ENCODE measurements at regions not wholly inside any gene's neighbourhood (a gene's known extent, or its start where the extent isn't known, plus 50 kb on each side); places are given as distances from the start of the nearest gene placed in this dataset.

DNA sequence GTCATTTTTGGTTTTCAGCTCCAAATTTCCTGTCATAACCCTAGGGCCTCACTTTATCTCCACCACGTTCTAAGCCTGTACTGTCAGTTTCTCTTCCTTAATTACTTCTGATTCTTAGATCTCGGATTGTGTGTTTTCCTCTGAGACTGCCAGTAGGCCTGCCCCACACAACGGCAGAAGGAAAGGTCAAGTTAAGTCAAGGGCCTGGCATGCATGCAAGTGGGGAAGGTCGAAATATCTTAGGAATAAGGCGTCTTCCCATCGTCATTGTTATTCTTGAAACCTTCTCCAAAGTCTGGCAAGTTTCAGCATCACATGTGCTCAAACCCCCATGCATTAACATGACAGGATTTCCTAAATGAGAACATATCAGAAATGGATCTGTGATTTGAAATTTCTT is 203.5 kb upstream of the TSHZ2 start:
- DNase-seq = no peak

DNA sequence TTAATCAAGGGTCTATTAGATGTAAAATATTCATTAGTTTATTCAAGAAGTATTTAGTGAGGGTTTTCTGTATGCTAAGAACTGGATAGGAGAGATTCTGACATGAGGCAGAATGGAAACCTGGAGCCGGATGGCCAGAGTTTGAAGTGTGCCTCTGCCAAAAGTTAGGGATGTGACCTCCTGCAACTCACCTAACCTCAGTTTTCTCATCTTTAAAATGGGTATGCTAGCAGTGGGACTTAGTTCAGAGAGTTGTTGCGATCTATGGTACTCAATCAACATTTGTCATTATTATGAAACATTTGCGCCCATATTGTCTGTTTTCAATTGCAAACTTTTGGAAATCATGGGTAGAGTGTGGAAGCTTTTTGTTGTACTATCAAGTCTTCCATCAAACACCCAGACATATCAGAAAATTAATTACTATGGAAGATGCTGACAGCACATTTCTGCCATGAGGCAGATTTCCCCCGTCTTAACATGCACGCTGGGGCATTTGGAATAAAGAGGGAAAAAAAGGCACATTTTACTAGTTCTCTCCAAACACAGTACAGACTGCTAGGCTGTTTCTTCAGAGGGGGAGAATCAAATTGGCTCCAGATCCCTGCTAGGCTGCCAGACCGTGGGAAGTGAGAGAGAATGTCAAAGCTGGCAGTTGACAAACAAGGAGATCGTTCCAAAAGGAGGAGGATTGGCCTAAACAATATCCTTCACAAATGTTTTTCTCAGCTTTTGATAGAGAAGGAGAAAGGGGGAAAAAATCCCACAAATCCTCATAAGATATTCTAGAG is 205.3 kb upstream of the TSHZ2 start:
- no peak for DNase-seq

DNA sequence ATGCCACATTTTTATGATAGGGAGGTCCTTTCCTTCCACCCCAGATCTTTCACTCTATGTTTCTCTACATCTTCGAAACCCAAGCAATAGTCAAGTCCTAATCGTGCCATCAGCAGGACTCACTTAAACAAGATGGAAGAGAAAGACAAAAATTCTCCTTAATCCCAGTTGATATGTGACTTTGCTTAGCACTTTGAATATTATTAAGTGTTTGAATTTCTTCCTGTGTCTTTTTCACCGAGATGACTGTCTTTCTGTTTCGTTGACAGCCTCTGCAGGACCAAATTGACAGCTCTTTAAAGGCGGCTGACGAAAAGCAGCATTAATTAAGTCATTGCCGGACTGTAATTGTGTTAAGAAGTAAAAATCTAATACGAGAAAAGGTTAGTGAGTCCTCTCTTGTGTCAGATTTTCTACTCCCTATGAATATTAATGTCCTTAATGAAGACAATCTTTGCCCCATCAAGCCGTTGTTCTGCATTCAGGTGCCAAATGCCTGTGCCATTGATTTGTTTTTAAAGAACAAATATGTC is 208.8 kb upstream of the TSHZ2 start:
- DNase-seq = no peak

DNA sequence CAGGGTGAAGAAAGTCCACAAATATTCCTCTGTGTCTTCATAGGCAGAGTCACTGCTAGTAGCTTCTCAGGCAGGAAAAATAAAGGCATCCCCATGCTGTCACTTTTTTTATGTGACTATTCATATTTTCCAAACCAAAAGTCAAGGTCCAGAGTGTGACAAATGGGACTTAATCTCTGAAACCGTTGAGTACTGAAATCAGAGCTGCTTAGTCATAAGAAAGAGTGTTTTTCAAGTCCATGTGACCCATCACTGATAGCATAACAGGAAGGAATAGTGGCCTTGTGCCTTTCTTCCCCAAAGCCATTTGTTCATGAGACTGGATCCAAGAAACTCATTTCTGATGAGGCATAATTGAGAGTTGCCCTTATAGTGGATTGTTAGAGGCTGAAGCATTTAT is 210.3 kb upstream of the TSHZ2 start:
- DNase-seq = no peak

DNA sequence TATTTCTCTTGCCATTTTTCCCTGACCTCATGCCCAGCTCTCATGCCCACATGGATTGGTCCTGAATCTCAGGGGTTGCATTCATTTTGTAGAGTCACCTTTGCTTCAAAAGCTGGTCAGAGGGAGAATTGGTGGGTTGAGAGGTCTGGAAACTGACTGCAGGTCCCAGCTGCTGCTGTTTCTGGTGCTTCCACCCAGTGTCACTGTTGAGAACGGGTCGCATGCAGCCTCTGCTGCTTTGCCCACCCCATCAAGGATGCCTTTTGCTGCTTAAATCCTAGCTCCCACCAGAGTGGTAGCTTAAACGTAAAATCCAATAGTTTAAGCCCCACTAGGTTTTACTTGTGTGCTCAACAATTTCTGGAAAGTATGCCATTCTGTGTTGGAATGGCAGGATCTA is 211.4 kb upstream of the TSHZ2 start:
- DNase-seq = no peak

- no peak for DNase-seq
Measured at GRCh38 chr20:52757411-52757810, 214.7 kb upstream of the TSHZ2 start.

DNA sequence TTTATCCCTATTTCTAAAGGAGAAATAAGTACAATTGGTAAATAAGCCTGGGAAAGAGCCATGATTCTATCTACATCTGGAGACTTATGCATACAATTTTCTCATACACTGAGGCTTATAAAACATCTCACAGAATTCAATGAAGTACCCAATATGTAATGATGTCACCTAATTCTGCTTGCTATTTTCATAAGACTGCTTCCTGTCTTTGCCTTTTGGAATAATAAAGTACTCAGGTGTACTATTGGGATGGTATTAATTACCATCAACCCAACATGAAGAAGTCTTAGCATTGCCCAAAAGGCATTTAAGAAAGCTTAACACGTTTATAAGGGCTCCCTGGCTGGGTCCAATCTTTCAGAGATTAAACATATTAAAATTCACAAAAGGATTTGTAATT is 216.4 kb upstream of the TSHZ2 start:
- DNase-seq = no peak

DNA sequence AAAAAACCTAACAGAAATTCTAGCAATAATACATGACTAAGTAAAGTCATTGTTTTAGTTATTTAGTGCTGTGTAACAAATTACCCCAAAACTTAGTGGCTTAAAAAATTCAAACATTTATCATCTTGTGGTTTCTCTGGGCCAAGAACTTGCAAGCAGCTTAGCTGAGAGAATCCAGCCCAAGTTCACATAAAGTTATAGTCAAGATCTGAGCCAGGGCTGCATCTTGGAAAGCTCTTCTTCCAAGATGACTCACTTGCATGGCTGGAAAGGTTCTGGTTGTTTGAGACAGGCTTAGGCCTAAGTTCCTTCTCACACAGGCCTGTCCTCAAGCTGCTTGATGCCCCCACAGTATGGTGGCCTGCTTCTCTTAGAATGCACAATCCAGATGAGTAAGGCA is 217.8 kb upstream of the TSHZ2 start:
- DNase-seq = no peak

DNA sequence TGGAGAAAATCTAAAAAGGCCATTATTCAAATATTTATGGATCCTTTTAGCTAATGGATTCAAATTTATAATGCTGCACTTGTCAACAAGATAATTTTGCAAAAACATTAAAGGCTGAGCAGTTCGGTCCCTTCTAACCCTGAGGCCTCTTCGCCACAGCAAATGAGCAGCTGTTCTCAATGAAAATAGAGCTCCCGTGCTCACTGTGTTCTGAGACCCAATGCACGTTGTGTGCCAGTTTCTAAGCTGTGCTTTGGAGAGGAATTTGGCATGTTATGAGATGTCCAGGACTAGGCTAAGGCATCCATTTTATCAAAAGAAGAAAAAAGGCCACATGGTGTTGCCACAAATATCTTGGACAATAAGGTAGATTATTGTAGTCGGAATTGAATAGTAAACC is 220.1 kb upstream of the TSHZ2 start:
- no peak for DNase-seq

- DNase-seq = no peak
Measured at GRCh38 chr20:52751571-52751970, 220.6 kb upstream of the TSHZ2 start.

GRCh38 chr20:52749938-52750337 is 222.2 kb upstream of the TSHZ2 start:
- no peak for DNase-seq

DNA sequence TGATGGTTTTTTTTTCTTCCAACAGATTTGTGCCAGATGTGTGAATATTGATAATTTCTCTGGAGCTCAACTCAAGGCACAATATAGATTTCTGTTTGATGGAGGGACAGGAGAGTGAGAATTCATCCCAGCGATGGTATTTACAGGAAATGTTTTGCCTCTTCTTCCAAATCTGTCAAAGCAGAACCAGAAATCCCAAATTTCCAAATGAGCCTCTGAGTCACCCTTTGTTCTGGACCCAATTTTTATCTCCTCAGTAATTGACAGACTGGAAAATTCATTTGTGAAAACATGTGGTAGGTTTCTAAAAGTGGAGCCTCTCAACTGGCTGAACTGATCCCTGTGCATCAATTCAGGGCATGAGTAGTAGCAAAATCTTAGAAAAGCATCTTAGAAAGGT is 223.2 kb upstream of the TSHZ2 start:
- no peak for DNase-seq

GRCh38 chr20:52748285-52748932 is 223.7 kb upstream of the TSHZ2 start:
- no peak for DNase-seq

- no peak for DNase-seq
Measured at GRCh38 chr20:52747845-52748284, 224.3 kb upstream of the TSHZ2 start.

- no peak for DNase-seq
Measured at GRCh38 chr20:52746770-52747169, 225.4 kb upstream of the TSHZ2 start.

GRCh38 chr20:52746190-52746589 is 226.0 kb upstream of the TSHZ2 start:
- DNase-seq = no peak

GRCh38 chr20:52744441-52744840 is 227.7 kb upstream of the TSHZ2 start:
- no peak for DNase-seq

DNA sequence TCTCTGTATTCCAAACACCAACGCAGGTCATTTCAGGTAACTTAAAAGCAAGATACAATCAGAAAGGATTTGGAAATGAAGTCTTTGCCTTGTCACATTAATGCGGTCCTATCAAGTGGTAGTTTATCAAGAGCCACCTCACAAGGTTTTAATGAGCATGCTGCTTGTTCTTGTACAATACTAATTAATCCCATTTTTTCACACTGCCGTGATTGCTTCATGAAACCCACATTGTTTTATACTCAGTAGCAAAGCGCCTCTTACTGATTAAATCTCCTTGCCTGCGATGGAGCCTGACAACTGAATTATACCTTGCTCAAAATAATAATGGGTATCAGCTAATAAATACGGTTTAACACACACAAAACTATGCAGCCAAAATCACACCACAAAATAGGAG is 234.1 kb upstream of the TSHZ2 start:
- DNase-seq = no peak

DNA sequence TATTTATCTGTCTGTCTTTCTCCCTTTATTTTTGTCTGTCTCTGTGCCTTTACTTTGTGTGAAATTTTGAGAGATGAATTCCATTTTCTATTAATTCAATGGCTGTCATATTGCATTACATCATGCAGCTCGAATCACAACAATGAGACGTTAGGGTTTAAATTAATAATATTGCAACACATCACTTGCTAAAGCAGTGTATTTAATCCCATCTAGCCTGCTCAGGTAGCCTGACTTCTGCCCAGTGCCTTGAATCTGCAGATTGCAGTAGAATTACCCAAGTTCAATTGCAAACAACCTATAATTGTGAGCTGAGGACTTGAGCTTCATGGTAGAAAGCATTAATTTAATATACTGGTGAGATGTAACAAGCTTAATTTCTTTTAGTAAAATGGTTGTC is 235.7 kb upstream of the TSHZ2 start:
- DNase-seq = no peak

DNA sequence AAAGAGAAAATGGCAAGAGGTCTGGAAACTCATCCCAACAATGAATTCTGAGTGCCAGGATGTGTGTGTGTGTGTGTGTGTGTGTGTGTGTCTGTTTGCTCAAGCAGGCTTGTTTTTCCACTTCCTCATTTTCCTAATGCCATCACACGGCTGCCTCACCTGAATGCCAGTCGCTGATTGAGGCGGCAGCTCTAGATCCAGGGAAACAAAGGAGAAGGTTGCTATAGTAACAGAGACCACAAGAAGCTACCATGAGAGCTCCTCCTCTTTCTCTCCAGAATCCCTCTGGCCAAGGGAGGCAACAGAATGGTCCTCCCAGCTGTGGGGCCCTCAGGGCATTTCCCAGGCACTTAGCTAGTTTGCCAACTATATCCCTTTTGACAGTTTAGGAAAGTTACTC is 241.1 kb upstream of the TSHZ2 start:
- no peak for DNase-seq

GRCh38 chr20:52727740-52728456 is 244.3 kb upstream of the TSHZ2 start:
- DNase-seq = no peak

DNA sequence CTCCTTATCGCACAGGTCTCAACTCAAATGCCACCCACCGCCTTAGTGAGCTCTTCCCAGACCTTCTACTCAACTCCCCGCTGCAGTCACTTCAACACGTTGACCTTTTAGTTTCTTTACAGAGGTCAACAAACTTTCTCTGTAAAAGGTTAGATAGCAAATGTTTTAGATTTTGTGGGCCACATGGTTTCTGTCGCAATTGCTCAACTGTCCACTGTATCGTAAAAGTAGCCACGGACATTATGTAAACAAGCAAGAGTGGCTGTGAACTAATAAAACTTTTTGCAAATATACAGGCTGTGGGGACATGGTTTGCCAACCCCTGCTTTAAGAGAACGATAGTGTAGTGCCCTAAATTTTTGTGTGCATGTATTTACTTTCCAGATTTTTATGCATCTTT is 247.6 kb upstream of the TSHZ2 start:
- DNase-seq = no peak

DNA sequence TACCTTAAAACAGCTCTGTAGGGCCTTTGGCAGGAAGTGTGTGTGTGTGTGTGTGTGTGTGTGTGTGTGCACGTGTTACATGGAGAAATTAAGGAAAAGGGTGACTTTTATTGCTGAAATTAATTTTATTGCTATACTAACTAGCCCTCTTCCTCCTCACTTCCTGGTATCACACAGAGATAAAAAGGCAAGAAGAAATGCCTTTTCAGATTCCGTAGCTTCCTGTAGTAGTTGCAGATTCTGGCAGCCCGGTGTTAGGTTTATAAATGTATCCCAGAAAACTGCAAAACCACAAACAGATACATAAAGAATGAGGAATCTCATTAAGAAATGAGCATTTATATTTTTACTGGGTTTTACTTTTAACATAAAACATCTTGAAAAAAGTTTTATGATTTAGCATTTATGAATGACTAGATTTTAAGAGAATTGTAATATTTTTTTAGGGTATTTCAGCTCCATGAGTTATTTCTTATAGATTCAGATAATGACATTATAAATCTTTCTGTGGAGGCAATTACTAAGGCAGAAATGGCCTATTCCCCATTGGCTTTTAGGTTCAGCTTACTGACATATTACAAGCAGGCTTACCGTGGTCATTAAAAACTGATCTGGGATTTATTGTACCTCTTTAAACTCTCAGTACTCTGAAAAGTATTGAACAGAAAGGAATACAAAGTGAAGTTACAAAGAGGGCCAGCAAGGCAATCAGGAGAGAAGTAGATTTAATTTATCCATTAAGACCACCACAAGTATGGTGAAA is 249.1 kb upstream of the TSHZ2 start:
- no peak for DNase-seq
